ENCODE measurements at regions not wholly inside any gene's neighbourhood (a gene's known extent, or its start where the extent isn't known, plus 50 kb on each side); places are given as distances from the start of the nearest gene placed in this dataset.

DNA sequence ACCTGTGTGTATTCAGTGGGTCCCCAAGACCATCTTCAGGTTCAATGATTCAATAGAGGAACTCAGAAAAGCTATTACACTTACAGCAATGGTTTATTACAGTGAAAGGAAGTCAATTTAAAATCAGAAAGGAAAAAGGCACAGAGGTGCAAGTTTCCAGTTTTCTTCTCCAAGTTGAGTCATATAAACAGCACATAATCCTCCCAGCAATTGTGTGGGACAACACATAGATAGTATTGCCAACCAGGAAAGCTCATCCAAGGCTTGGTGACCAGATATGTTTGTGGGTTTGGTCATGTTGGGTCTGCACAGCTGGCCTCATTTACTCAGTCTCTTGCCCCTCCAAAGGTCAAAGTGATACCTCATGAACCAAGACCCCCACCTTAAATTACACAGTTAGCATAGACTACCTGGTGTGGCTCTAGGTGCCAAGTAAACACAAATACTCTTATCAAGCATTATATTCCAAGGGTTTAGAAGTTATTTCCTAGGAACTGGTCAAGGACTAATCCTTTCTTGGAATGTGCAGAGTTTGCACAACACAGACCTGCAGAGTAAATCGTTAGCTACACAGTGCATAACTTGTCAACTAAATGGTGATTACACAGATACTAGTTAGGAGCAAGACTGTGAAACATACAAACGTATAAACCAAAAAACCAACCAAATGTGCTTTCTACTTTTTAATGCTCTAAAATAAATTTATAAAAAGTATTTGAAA, 777.3 kb downstream of the PCDH18 start:
- Mint-ChIP-seq H3K9me3 (no peaks in the 10 kb centered on the region), H3K36me3 (no peaks in the 10 kb centered on the region), H3K27ac (no peak overlapping the region), H3K4me1 (no peaks in the 10 kb centered on the region), H3K4me3 (no peak overlapping the region)
- DNase-seq (ENCODE audit: low spot score in 2 of 2) (no peak), ATAC-seq (no peak)

DNA sequence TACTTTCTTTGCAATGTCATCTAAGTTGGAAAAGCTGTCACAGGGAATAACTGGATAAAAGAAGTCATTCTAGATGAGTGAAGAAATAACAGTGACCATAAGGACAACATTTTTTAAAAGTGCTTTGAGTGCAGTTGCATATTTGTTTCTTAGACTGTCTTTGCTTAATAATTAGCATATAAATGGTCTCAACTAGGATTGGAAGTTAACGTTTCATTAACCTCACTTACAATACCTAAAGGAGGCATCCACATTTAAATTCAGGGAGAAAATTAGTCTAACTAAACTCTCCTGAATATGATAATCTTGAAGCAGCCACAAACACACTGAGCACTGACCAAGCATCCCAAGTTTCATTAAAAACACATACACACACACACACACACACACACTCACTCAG, 780.7 kb downstream of the PCDH18 start:
- Mint-ChIP-seq H3K4me1 (no peaks in the 10 kb centered on the region), H3K4me3 (no peak overlapping the region), H3K9me3 (no peaks in the 10 kb centered on the region), H3K27ac (no peak overlapping the region), H3K36me3 (no peaks in the 10 kb centered on the region)
- DNase-seq (ENCODE audit: low spot score in 2 of 2) (no peak), ATAC-seq (no peak)

DNA sequence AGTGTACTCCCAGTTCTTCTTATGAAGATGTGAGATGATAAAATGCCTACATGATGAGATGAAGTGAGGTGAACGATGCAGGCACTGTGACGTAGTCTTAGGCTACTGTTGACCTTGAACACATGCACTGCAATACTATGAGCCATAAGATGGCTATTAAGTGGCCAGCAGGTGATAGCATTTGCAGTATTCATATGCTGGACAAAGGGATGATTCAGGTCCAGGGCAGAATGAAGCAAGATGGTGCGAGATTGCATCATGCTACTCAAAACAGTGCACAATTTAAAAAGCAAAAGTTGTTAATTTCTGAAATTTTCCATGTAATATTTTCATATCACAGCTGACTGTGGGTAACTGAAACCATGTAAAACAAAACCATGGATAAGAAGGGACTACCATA, 781.4 kb downstream of the PCDH18 start:
- no peak for DNase-seq (ENCODE audit: low spot score in 2 of 2)
- Mint-ChIP-seq H3K4me3 (no peak overlapping the region), H3K27ac (no peak overlapping the region), H3K36me3 (no peaks in the 10 kb centered on the region), H3K4me1 (no peaks in the 10 kb centered on the region), H3K9me3 (no peaks in the 10 kb centered on the region)
- no peak for ATAC-seq

DNA sequence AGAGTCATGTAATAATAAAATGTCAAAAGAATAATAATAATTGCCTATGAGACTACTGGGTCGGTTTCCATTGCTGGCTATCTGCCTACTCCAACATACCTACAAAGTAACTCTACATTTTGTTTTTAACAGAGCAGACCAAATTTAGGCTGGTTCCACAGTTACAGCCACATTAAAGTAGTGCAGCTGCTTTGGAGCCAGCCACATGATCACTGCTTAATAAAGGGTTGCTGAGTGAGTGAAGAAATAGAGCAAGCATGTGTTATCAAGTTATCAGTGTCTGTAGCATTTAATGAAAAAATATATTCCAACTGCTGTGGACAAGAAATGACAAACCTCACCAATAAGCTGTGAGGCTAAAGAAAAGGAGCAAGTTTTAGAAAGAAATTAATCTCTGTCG, 782.3 kb downstream of the PCDH18 start:
- H3K27ac Mint-ChIP-seq: no peak overlapping the region
- no peak for DNase-seq (ENCODE audit: low spot score in 2 of 2)
- no peaks in the 10 kb centered on the region for H3K4me1 Mint-ChIP-seq
- H3K4me3 Mint-ChIP-seq: no peak overlapping the region
- no peaks in the 10 kb centered on the region for H3K9me3 Mint-ChIP-seq
- no peak for ATAC-seq
- H3K36me3 Mint-ChIP-seq: no peaks in the 10 kb centered on the region

DNA sequence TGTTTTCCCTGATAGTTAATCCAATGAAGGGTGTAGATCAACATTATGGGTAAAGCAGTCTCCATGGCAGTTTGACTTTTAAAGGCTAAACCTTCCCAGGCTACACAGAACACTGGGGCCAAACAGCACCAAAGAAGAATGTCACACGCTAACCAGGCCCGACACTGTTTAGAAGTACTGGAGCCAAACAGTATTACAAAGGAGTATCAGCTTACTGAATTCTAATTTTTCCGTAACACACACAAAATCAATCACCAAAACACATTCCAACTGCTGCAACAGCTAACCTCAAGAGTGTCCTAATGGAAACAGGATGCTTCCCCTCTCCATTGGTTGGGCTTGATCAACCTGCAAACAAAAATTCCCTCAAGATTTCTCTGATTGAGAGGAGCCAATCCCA, 783.5 kb downstream of the PCDH18 start:
- DNase-seq (ENCODE audit: low spot score in 2 of 2): no peak
- Mint-ChIP-seq H3K27ac (no peak overlapping the region), H3K9me3 (no peaks in the 10 kb centered on the region), H3K4me1 (no peaks in the 10 kb centered on the region), H3K4me3 (no peak overlapping the region), H3K36me3 (no peaks in the 10 kb centered on the region)
- no peak for ATAC-seq

DNA sequence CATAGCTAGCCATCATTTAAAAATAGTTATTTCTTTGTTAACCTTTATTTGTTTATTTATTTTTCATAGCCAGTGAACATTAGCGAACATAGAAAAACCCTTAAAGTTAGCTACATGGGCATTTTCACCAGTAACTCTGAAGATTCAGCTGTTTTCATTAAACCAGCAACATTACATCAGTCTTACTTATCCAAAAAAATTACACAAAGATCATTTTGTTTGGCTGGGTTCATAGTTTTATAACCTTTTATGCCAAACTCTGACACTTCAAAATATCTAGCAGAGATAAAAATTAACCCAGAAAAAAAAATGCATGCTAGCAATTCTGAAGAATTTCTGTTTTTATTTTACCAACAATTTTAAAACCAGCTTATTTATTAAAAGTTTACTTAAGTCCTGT, 784.1 kb downstream of the PCDH18 start:
- no peak for ATAC-seq
- Mint-ChIP-seq H3K4me1 (no peaks in the 10 kb centered on the region), H3K4me3 (no peak overlapping the region), H3K9me3 (no peaks in the 10 kb centered on the region), H3K27ac (no peak overlapping the region), H3K36me3 (no peaks in the 10 kb centered on the region)
- DNase-seq (ENCODE audit: low spot score in 2 of 2): no peak

DNA sequence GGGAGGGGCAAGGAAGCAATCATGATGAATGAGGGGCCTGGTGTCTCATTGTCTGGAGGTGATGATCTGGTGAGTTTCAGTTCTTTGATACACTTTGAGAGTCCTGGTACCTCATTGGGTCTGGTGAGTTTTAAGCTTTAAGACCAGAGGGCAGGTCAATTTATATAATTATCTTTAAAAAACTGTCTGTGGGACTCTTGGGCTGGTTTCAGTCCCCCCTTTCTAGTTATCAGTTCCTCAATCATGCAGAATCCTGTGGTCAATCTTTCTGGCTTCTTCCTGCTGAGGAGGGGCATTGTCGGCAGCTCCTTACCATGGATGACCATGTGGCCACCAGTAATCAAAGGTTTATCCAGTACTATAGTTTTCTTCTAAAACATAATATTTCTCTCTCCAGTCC, 789.1 kb downstream of the PCDH18 start:
- H3K27ac Mint-ChIP-seq: no peak overlapping the region
- no peak for DNase-seq (ENCODE audit: low spot score in 2 of 2)
- H3K36me3 Mint-ChIP-seq: no peaks in the 10 kb centered on the region
- no peak for ATAC-seq
- no peaks in the 10 kb centered on the region for H3K4me1 Mint-ChIP-seq
- H3K4me3 Mint-ChIP-seq: no peak overlapping the region
- H3K9me3 Mint-ChIP-seq: peaks cover 3% of the 10 kb centered on the region

DNA sequence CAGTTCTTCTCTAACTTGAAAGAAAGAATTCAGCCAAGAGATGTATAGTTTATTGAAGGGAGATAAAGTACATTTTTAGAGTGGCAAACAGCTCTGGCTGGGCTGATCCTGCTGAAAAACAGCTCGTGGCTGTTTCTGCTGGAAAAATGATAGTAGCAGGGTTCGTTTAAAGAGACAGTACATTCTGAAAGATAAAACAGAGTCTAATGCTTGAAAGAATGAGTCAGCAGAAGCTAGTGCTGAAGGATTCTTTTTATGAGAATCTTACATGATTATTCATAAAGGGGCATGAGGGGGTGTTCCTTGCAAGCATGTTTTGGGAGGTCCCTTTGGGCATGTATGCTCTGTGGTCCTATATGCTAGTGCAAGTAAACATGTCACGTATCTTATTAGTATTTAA, 790.0 kb downstream of the PCDH18 start:
- H3K9me3 Mint-ChIP-seq: peaks cover 3% of the 10 kb centered on the region
- no peaks in the 10 kb centered on the region for H3K4me1 Mint-ChIP-seq
- no peak overlapping the region for H3K27ac Mint-ChIP-seq
- no peaks in the 10 kb centered on the region for H3K36me3 Mint-ChIP-seq
- ATAC-seq (no peak), DNase-seq (ENCODE audit: low spot score in 2 of 2) (no peak)
- no peak overlapping the region for H3K4me3 Mint-ChIP-seq

DNA sequence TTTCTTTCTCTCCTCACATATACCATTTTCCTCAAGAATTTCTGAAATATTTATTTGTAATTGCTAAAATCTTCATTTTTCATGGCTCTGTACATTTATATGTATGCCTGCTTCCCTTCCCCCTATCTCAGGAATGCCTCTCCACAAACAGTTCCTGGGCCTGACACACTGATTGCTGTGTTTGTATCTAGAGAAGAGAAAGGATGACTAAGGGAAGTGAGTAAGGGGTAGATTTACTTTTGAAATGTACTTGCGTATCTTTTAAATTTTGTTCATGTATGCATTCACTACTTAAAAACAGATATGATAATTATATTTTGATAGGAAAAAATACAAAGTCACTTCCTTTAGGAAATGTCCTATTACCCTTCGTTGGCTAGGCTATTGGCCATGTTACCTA, 790.8 kb downstream of the PCDH18 start:
- DNase-seq (ENCODE audit: low spot score in 2 of 2): no peak
- no peaks in the 10 kb centered on the region for H3K36me3 Mint-ChIP-seq
- no peak overlapping the region for H3K4me3 Mint-ChIP-seq

DNA sequence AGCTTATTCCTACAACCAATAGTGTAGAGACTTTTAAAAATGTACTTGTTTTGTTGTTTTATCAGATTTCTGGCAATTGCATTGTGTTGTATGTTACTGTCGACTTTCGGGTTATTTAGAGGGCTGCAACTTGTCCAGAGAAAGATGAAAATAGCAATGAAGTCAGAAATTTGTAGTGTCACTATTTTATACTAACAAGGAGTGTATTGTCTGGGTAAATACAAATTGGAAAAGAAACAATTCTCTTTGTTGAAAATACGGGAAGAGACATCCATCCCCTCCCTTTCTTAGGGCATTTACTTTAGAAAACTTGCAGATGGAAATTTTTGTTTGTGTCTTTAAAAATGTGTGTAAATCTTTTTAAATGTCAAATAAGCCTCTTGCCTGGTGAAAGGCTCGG, 792.0 kb downstream of the PCDH18 start:
- DNase-seq (ENCODE audit: low spot score in 2 of 2): no peak
- Mint-ChIP-seq H3K4me3 (no peak overlapping the region), H3K9me3 (peaks cover 3% of the 10 kb centered on the region), H3K27ac (no peak overlapping the region), H3K36me3 (no peaks in the 10 kb centered on the region), H3K4me1 (no peaks in the 10 kb centered on the region)
- ATAC-seq: no peak

More for the DNA sequence above, 790.8 kb downstream of the PCDH18 start:
- no peak for ATAC-seq
- Mint-ChIP-seq H3K4me1 (no peaks in the 10 kb centered on the region), H3K9me3 (peaks cover 3% of the 10 kb centered on the region), H3K27ac (no peak overlapping the region)

DNA sequence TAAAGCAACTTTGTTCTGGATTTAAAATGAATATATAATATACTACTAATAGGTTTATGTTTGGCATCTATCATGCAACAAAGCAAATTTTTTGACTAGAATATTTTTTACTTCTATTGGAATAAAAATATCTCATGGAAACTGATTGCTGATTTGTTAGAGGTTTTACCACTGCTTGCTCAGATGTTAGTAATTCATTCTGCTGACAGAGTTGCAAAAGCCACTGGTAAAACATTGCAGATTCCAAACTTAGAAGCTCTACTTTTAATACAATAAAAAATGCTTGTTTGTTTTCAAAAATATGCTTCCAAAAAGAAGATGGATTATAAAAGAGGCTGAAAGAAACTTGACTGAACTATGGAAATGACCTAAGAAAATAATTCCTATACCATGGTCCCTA, 795.2 kb downstream of the PCDH18 start:
- Mint-ChIP-seq H3K9me3 (peaks cover 2% of the 10 kb centered on the region), H3K4me3 (no peak overlapping the region)

DNA sequence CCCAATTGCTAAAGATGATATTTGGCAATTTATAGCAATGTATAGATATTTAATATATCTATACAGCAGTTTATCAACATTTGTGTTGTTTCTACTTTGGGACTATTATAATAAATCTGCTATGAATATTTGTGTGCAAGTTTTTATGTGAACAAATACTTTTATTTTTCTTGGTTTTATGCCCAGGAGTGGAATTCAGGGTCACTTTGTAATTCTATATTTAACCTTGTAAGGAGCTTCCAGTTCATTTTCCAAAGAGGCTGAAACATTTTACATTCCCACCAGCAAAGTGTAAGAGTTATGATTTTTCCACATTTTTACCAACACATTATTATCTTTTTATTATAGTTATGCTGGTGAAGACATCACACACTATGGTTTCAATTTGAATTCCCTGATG, 801.3 kb downstream of the PCDH18 start:
- ATAC-seq (no peak), DNase-seq (ENCODE audit: low spot score in 2 of 2) (no peak)
- Mint-ChIP-seq H3K4me1 (peaks cover 6% of the 10 kb centered on the region), H3K9me3 (peaks cover 9% of the 10 kb centered on the region), H3K4me3 (no peak overlapping the region), H3K36me3 (no peaks in the 10 kb centered on the region), H3K27ac (no peak overlapping the region)

More for the DNA sequence above, 795.2 kb downstream of the PCDH18 start:
- no peaks in the 10 kb centered on the region for H3K36me3 Mint-ChIP-seq
- DNase-seq (ENCODE audit: low spot score in 2 of 2) (no peak), ATAC-seq (no peak)
- no peak overlapping the region for H3K27ac Mint-ChIP-seq
- H3K4me1 Mint-ChIP-seq: no peaks in the 10 kb centered on the region

DNA sequence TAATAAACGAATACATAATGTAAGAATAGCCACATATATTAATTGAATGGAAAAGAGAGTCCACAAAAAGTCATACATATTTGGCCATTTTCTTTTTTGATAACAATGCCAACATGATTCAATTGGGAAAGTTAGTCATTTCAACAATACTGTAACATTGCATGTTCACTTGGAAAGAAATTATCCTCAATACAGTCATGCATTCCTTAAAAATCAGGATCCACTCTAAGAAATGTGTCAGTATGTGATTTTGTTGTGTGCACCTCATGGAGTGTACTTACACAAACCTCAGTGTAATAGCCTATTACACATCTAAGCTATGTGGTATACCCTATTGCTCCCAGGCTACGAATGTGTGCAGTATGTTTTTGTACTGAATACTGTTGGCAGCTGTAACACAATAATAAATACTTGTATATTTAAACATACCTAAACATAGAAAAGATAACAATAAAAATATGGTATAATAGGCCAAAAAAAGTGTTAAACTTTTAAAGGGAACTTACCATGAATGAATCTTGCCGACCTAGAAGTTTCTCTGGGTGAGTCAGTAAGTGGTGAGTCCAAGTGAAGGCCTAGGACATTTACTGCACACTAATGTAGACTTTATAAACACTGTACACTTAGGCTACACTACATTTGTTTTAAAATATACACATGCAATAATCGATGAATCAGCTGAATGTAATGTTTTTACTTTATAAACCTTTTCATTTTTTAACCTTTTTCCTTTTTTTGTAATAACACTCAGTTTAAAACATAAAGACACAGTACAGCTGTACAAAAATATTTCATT, 806.8 kb downstream of the PCDH18 start:
- DNase-seq (ENCODE audit: low spot score in 2 of 2): no peak
- no peak overlapping the region for H3K27ac Mint-ChIP-seq
- H3K9me3 Mint-ChIP-seq: peaks cover 12% of the 10 kb centered on the region
- H3K4me3 Mint-ChIP-seq: no peak overlapping the region
- peaks cover 6% of the 10 kb centered on the region for H3K4me1 Mint-ChIP-seq
- no peak for ATAC-seq
- H3K36me3 Mint-ChIP-seq: no peaks in the 10 kb centered on the region

DNA sequence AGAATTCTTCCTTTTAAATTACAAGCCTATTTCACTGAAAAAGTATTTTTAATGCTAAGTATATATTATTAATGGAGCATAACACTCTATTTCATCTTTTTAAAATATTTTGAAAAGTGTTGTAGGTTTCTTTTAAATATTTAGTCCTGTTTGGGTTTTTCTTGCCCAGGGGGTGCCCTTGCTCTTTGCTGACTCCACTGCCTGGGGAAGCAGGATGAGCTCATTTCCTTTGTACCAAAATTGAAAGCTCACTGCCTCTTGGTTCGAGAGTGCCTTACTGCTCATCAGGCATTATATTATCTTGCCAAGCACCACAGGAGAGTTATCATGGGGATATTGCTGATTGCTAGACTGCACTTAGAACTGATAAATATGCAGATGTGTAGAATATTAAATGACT, 819.2 kb downstream of the PCDH18 start:
- ATAC-seq (no peak), DNase-seq (ENCODE audit: low spot score in 2 of 2) (no peak)
- no peak overlapping the region for H3K4me3 Mint-ChIP-seq
- H3K9me3 Mint-ChIP-seq: peaks cover 9% of the 10 kb centered on the region
- no peak overlapping the region for H3K27ac Mint-ChIP-seq
- no peaks in the 10 kb centered on the region for H3K4me1 Mint-ChIP-seq
- H3K36me3 Mint-ChIP-seq: no peaks in the 10 kb centered on the region

DNA sequence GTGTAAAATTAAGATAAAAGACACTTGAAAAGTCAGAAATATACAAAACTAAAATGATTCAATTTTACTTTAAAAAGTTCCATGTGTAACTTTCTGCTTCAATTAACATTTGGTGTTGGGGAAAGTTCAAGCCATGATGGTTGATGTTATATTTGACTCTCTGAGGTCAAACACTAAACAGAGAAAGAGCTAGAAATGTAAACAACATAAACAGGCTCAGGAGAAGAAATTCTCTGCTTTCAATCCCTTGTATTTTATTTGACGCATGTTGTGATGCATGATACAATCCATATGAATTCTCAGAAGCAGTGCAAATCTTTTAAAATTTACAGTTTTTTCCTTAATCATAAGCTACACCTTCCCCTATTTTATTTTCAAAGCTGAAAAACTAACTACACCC, 822.4 kb downstream of the PCDH18 start:
- ATAC-seq (no peak), DNase-seq (ENCODE audit: low spot score in 2 of 2) (no peak)
- H3K27ac Mint-ChIP-seq: no peak overlapping the region
- H3K36me3 Mint-ChIP-seq: no peaks in the 10 kb centered on the region
- no peak overlapping the region for H3K4me3 Mint-ChIP-seq
- peaks cover 4% of the 10 kb centered on the region for H3K9me3 Mint-ChIP-seq
- no peaks in the 10 kb centered on the region for H3K4me1 Mint-ChIP-seq

DNA sequence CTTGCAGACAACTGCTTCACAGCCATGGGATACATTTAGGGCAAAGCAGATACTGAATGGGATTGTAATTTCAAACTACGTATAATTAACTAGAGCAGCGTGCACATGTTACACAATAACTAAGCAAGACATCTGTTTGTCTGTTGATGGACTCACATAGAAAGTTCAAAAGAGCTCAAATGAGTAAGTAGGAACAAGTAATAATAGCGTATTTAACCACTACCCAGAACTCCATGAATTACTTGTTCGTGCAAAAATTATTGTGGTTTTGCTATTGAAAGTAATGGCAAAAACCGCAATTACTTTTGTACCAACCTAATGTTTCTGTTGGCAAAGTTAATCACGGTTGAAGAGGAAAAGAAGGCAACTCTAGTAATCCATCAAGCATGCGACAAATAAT, 825.4 kb downstream of the PCDH18 start:
- Mint-ChIP-seq H3K36me3 (no peaks in the 10 kb centered on the region), H3K9me3 (peaks cover 5% of the 10 kb centered on the region), H3K4me3 (no peak overlapping the region), H3K4me1 (no peaks in the 10 kb centered on the region), H3K27ac (no peak overlapping the region)
- DNase-seq (ENCODE audit: low spot score in 2 of 2) (no peak), ATAC-seq (no peak)

All from stimulated activated effector memory CD8-positive, alpha-beta T cell treated with anti-CD3 and anti-CD28 coated beads, Interleukin-12 subunit alpha, Interleukin-12 subunit beta, amount 100 ng/mL, for 72 hours (primary cell).